WTC11 (cell line): ENCODE measurements at regions not wholly inside any gene's neighbourhood (a gene's known extent, or its start where the extent isn't known, plus 50 kb on each side); places are given as distances from the start of the nearest gene placed in this dataset.

ENCODE experiments used
- ATAC-seq: fragments of 200-7000 bp; cut with Tn5 transposase; 2 replicates; pipeline ENCODE4 v1.10.0; 2021; ENCODE audit warnings: mild to moderate bottlenecking, moderate library complexity
- CTCF ChIA-PET: fragments of 300-600 bp; sonication (Branson Sonifier 250); formaldehyde crosslinking; loops from one replicate; lab custom pipeline; 2021; ENCODE audit warnings: antibody characterized with exemption; lab: Charles Lee
- POLR2A ChIA-PET: fragments of 350-600 bp; sonication (Branson Sonifier 250); formaldehyde crosslinking; loops from one replicate; lab custom pipeline; 2021; ENCODE audit warnings: antibody characterized with exemption; lab: Charles Lee
- DNase-seq: peaks from one replicate; pipeline ENCODE4 v3.0.0; 2021; ENCODE audit warnings: low spot score
- H3K27ac Mint-ChIP-seq: 2 replicates; pipeline ENCODE4 v1.8.0; 2021; ENCODE audit warnings: mixed read lengths
- H3K27me3 Mint-ChIP-seq: 2 replicates; pipeline ENCODE4 v1.8.0; 2021; ENCODE audit warnings: low read depth, mild to moderate bottlenecking, moderate library complexity, mixed read lengths
- H3K36me3 Mint-ChIP-seq: 2 replicates; pipeline ENCODE4 v1.8.0; 2021; ENCODE audit warnings: mixed read lengths
- H3K4me1 Mint-ChIP-seq: 2 replicates; pipeline ENCODE4 v1.8.0; 2022; ENCODE audit warnings: mixed read lengths
- H3K4me3 Mint-ChIP-seq: 2 replicates; pipeline ENCODE4 v1.8.0; 2021; ENCODE audit warnings: mild to moderate bottlenecking, moderate library complexity, mixed read lengths
- H3K9me3 Mint-ChIP-seq: 2 replicates; pipeline ENCODE4 v1.8.0; 2021; ENCODE audit warnings: mixed read lengths
- E2F1 ChIP-seq: sonication (generic); formaldehyde crosslinking; IDR thresholded peaks from 2 replicates; pipeline ENCODE4 v1.8.0; 2022; ENCODE audit warnings: mild to moderate bottlenecking, missing genetic modification reagents
- ELF4 ChIP-seq: sonication (generic); formaldehyde crosslinking; IDR thresholded peaks from 2 replicates; pipeline ENCODE4 v1.8.1; 2022; ENCODE audit warnings: low read depth, mild to moderate bottlenecking, moderate library complexity, missing genetic modification reagents
- FOXP1 ChIP-seq: sonication (generic); formaldehyde crosslinking; IDR thresholded peaks from 2 replicates; pipeline ENCODE4 v1.8.0; 2022; ENCODE audit warnings: missing genetic modification reagents, mild to moderate bottlenecking, moderate library complexity, borderline replicate concordance
- GTF2I ChIP-seq: fragments of 250-450 bp; sonication (Bioruptor Pico); conservative IDR thresholded peaks from 2 replicates; pipeline ENCODE4 v1.4.0; 2021; ENCODE audit warnings: mild to moderate bottlenecking
- JAZF1 ChIP-seq: fragments of 250-450 bp; sonication (Bioruptor Pico); IDR thresholded peaks from 2 replicates; pipeline ENCODE4 v1.9.0; 2021; ENCODE audit warnings: moderate library complexity, mild to moderate bottlenecking, inconsistent platforms
- JUN ChIP-seq: sonication (generic); formaldehyde crosslinking; IDR thresholded peaks from 2 replicates; pipeline ENCODE4 v1.8.0; 2023; ENCODE audit warnings: mild to moderate bottlenecking, missing genetic modification reagents
- NFATC4 ChIP-seq: fragments of 250-450 bp; sonication (Bioruptor Pico); IDR thresholded peaks from 2 replicates; pipeline ENCODE4 v1.9.0; 2021; ENCODE audit warnings: mild to moderate bottlenecking
- NFYB ChIP-seq: sonication (generic); formaldehyde crosslinking; conservative IDR thresholded peaks from 2 replicates; pipeline ENCODE4 v1.8.0; 2022; ENCODE audit warnings: low read depth, missing genetic modification reagents
- NR3C1 ChIP-seq: sonication (generic); formaldehyde crosslinking; conservative IDR thresholded peaks from 2 replicates; pipeline ENCODE4 v1.8.1; 2023; ENCODE audit warnings: low read depth, mild to moderate bottlenecking, missing genetic modification reagents
- PRDM15 ChIP-seq: sonication (generic); formaldehyde crosslinking; IDR thresholded peaks from 2 replicates; pipeline ENCODE4 v1.8.0; 2022; ENCODE audit warnings: missing genetic modification reagents
- RELA ChIP-seq: sonication (generic); formaldehyde crosslinking; IDR thresholded peaks from 2 replicates; pipeline ENCODE4 v1.8.1; 2022; ENCODE audit warnings: missing genetic modification reagents, mild to moderate bottlenecking, borderline replicate concordance
- RORB ChIP-seq: fragments of 250-450 bp; sonication (Bioruptor Pico); IDR thresholded peaks from 2 replicates; pipeline ENCODE4 v1.9.0; 2021; ENCODE audit warnings: mild to moderate bottlenecking
- SMAD4 ChIP-seq: sonication (generic); formaldehyde crosslinking; IDR thresholded peaks from 2 replicates; pipeline ENCODE4 v1.8.0; 2022; ENCODE audit warnings: mild to moderate bottlenecking, missing genetic modification reagents
- SP1 ChIP-seq: sonication (generic); formaldehyde crosslinking; conservative IDR thresholded peaks from 2 replicates; pipeline ENCODE4 v1.8.1; 2022; ENCODE audit warnings: missing genetic modification reagents
- ZBTB21 ChIP-seq: sonication (generic); formaldehyde crosslinking; IDR thresholded peaks from 2 replicates; pipeline ENCODE4 v1.8.1; 2023; ENCODE audit warnings: mild to moderate bottlenecking, missing genetic modification reagents, borderline replicate concordance
- ZMAT4 ChIP-seq: fragments of 250-450 bp; sonication (Bioruptor Pico); IDR thresholded peaks from 2 replicates; pipeline ENCODE4 v1.9.0; 2021; ENCODE audit warnings: mild to moderate bottlenecking
- ZNF512 ChIP-seq: sonication (generic); formaldehyde crosslinking; IDR thresholded peaks from 2 replicates; pipeline ENCODE4 v1.8.1; 2022; ENCODE audit warnings: missing genetic modification reagents, borderline replicate concordance
- ZNF671 ChIP-seq: fragments of 250-450 bp; sonication (Bioruptor Pico); IDR thresholded peaks from 2 replicates; pipeline ENCODE4 v1.8.0; 2021; ENCODE audit warnings: mild to moderate bottlenecking
- TF ChIP-seq, protein P1 (sequence below): fragments of 250-450 bp; sonication (Bioruptor Pico); conservative IDR thresholded peaks from 2 replicates; pipeline ENCODE4 v1.9.0; 2021; ENCODE audit warnings: mild to moderate bottlenecking
- TF ChIP-seq, protein P2 (sequence below): sonication (generic); formaldehyde crosslinking; IDR thresholded peaks from 2 replicates; pipeline ENCODE4 v1.8.1; 2022; ENCODE audit warnings: low read depth, missing genetic modification reagents, borderline replicate concordance

DNA sequence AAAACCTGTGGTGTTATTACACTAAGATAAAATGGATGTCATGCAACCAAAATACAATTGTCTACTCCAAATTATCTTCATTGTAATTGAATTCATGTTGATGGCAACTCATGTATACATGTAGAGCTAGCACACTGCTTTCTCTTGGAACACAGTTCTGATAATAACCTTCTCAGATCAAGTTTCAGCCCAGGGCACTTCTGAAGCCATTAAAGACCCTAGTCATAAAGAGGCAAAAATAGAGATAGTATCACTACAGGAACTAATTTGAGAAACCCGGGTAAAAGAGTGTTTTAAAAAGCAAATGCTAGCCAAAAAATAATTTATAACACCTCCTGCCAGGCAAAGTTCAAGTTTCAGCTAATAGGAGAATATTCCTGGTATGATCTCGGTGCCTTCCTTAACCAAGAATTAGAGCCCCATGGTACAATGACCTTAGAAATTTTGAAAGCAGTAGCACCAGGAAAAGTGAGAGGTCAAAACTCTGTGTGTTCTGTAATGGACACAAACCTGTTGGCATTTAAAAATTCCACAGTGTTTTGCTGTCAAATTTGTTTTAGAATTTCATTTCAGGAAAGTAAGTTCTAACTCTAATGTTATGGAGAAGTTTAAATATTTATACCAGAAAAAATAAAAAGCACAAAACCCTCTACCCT, 105.0 kb upstream of the FRMD6 start:
- DNase-seq, result no peak
- POLR2A ChIA-PET, result interaction anchor here (0.7 kb wide), 1 partner anchor 234 kb away, joined by 5 read pairs; no protein-coding TSS in a partner anchor
- Mint-ChIP-seq H3K4me3 (no peak overlapping the region), H3K27me3 (no peaks in the 10 kb centered on the region), H3K4me1 (peaks cover 7% of the 10 kb centered on the region), H3K9me3 (peaks cover 4% of the 10 kb centered on the region; the same call in 1 of the 2 replicates), H3K36me3 (no peaks in the 10 kb centered on the region), H3K27ac (no peak overlapping the region)
- ATAC-seq, result no peak
- CTCF ChIA-PET, result interaction anchor here (0.6 kb wide), 1 partner anchor 686 kb away, joined by 4 read pairs; no protein-coding TSS in a partner anchor
- TF ChIP-seq, protein P1, sequence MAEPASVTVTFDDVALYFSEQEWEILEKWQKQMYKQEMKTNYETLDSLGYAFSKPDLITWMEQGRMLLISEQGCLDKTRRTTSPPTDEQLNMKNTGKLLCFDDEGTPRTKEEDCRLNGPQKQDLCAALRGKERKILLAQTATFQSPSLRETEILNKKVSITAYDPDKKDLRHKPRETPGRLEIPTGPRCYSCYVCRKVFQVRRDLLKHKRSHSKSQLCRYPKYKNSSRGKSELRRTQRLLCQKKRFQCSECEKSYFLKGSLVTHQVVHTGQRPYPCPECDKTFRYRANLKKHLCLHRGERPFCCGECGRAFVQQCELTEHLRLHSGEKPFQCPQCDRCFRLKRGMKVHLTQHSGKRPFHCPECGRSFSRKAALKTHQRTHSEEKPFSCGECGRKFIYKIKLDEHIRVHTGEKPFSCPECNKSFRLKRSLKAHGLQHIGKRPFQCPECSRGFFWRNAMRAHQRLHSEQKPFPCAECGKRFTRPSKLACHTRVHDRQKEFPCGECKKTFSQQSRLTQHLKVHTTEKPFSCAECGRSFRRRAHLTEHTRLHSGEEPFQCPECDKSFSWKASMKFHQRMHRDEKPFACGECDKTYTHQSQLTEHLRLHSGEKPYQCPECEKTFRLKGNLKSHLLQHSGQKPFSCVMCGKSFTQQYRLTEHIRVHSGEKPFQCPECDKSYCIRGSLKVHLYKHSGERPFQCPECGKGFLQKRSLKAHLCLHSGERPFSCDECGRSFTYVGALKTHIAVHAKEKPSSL, result no peak
- no peak for TF ChIP-seq ZNF512 (CRISPR knock-in tag)
- no peak for TF ChIP-seq GTF2I
- no peak for TF ChIP-seq RORB
- TF ChIP-seq JAZF1 (CRISPR knock-in tag), result no peak
- TF ChIP-seq PRDM15 (CRISPR knock-in tag), result no peak
- no peak for TF ChIP-seq NFATC4 (CRISPR knock-in tag)
- TF ChIP-seq SMAD4 (CRISPR knock-in tag), result no peak
- no peak for TF ChIP-seq SP1 (CRISPR knock-in tag)
- no peak for TF ChIP-seq ELF4
- TF ChIP-seq E2F1 (CRISPR knock-in tag), result no peak
- no peak for TF ChIP-seq FOXP1 (CRISPR knock-in tag)
- TF ChIP-seq NFYB (CRISPR knock-in tag), result no peak
- TF ChIP-seq, protein P2, sequence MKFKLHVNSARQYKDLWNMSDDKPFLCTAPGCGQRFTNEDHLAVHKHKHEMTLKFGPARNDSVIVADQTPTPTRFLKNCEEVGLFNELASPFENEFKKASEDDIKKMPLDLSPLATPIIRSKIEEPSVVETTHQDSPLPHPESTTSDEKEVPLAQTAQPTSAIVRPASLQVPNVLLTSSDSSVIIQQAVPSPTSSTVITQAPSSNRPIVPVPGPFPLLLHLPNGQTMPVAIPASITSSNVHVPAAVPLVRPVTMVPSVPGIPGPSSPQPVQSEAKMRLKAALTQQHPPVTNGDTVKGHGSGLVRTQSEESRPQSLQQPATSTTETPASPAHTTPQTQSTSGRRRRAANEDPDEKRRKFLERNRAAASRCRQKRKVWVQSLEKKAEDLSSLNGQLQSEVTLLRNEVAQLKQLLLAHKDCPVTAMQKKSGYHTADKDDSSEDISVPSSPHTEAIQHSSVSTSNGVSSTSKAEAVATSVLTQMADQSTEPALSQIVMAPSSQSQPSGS (CRISPR knock-in tag), result no peak
- TF ChIP-seq ZNF671 (CRISPR knock-in tag), result no peak
- no peak for TF ChIP-seq JUN
- TF ChIP-seq NR3C1, result no peak
- TF ChIP-seq ZBTB21 (CRISPR knock-in tag), result no peak
- no peak for TF ChIP-seq RELA (CRISPR knock-in tag)
- TF ChIP-seq ZMAT4 (CRISPR knock-in tag), result no peak
